Activated CD8-positive, alpha-beta T cell treated with anti-CD3 and anti-CD28 coated beads for 36 hours (primary cell): ENCODE measurements at regions not wholly inside any gene's neighbourhood (a gene's known extent, or its start where the extent isn't known, plus 50 kb on each side); places are given as distances from the start of the nearest gene placed in this dataset.

ENCODE experiments used
- ATAC-seq: fragments of 200-7000 bp; cut with Tn5 transposase; one replicate; pipeline ENCODE4 v1.10.0; 2021; ENCODE audit warnings: mild to moderate bottlenecking, moderate library complexity
- CTCF ChIA-PET: fragments of 350-600 bp; sonication (Branson Sonifier 250); formaldehyde crosslinking; loops from one replicate; lab custom pipeline; 2021; ENCODE audit warnings: antibody characterized with exemption; lab: Charles Lee
- POLR2A ChIA-PET: fragments of 350-600 bp; sonication (Branson Sonifier 250); formaldehyde crosslinking; loops from one replicate; lab custom pipeline; 2021; ENCODE audit warnings: antibody characterized with exemption; lab: Charles Lee
- DNase-seq: peaks from one replicate; pipeline ENCODE4 v3.0.0-alpha.2; 2020
- H3K27ac Mint-ChIP-seq: one replicate; pipeline ENCODE4 v1.8.0; 2021; ENCODE audit warnings: mild to moderate bottlenecking, mixed read lengths
- H3K27me3 Mint-ChIP-seq: one replicate; pipeline ENCODE4 v1.8.0; 2021; ENCODE audit warnings: mixed read lengths
- H3K36me3 Mint-ChIP-seq: one replicate; pipeline ENCODE4 v1.8.0; 2021; ENCODE audit warnings: low read depth, mixed read lengths
- H3K4me1 Mint-ChIP-seq: one replicate; pipeline ENCODE4 v1.8.0; 2021; ENCODE audit warnings: low read depth, mixed read lengths
- H3K4me3 Mint-ChIP-seq: one replicate; pipeline ENCODE4 v1.8.0; 2021; ENCODE audit warnings: mild to moderate bottlenecking, moderate library complexity, mixed read lengths
- H3K9me3 Mint-ChIP-seq: one replicate; pipeline ENCODE4 v1.8.0; 2021; ENCODE audit warnings: mixed read lengths
- CTCF ChIP-seq: fragments of 200-600 bp; IDR thresholded peaks from one replicate; pipeline ENCODE4 v1.8.0; 2022; ENCODE audit warnings: antibody characterized with exemption, mild to moderate bottlenecking
- intact Hi-C: fragments of 100-400 bp; cut with micrococcal nuclease; formaldehyde crosslinking; loops from one replicate; pipeline ENCODE4 v1.10.0; 2022

GRCh38 chr1:80535466-80535865 is 1265.3 kb upstream of the ADGRL2 start:
- ATAC-seq (no peak), DNase-seq (no peak)
- intact Hi-C loops, result no loop called here
- peaks cover 3% of the 10 kb centered on the region for H3K9me3 Mint-ChIP-seq
- H3K27ac Mint-ChIP-seq, result no peak overlapping the region
- CTCF ChIA-PET, result no interaction called here
- no peaks in the 10 kb centered on the region for H3K27me3 Mint-ChIP-seq
- POLR2A ChIA-PET, result no interaction called here
- TF ChIP-seq CTCF, result no peak
- no peaks in the 10 kb centered on the region for H3K4me1 Mint-ChIP-seq
- no peaks in the 10 kb centered on the region for H3K36me3 Mint-ChIP-seq
- no peak overlapping the region for H3K4me3 Mint-ChIP-seq

GRCh38 chr1:80534606-80535360 is 1266.0 kb upstream of the ADGRL2 start:
- ChIA-PET POLR2A (no interaction called here), CTCF (no interaction called here)
- Mint-ChIP-seq H3K4me3 (no peak overlapping the region), H3K4me1 (no peaks in the 10 kb centered on the region), H3K27me3 (no peaks in the 10 kb centered on the region), H3K27ac (no peak overlapping the region), H3K36me3 (no peaks in the 10 kb centered on the region), H3K9me3 (no peaks in the 10 kb centered on the region)
- intact Hi-C loops, result no loop called here
- no peak for DNase-seq
- no peak for ATAC-seq
- no peak for TF ChIP-seq CTCF

GRCh38 chr1:80533775-80534334 is 1266.9 kb upstream of the ADGRL2 start:
- no peak for TF ChIP-seq CTCF
- Mint-ChIP-seq H3K27ac (no peak overlapping the region), H3K4me3 (no peak overlapping the region), H3K4me1 (no peaks in the 10 kb centered on the region), H3K36me3 (no peaks in the 10 kb centered on the region), H3K9me3 (no peaks in the 10 kb centered on the region), H3K27me3 (no peaks in the 10 kb centered on the region)
- intact Hi-C loops, result no loop called here
- ChIA-PET CTCF (no interaction called here), POLR2A (no interaction called here)
- DNase-seq (no peak), ATAC-seq (no peak)

GRCh38 chr1:80533093-80533492 is 1267.6 kb upstream of the ADGRL2 start:
- no peak for DNase-seq
- Mint-ChIP-seq H3K9me3 (peaks cover 2% of the 10 kb centered on the region), H3K4me3 (no peak overlapping the region), H3K4me1 (no peaks in the 10 kb centered on the region), H3K27ac (no peak overlapping the region), H3K27me3 (no peaks in the 10 kb centered on the region), H3K36me3 (no peaks in the 10 kb centered on the region)
- CTCF ChIA-PET, result no interaction called here
- POLR2A ChIA-PET, result no interaction called here
- no peak for TF ChIP-seq CTCF
- intact Hi-C loops, result no loop called here
- no peak for ATAC-seq

GRCh38 chr1:80531182-80531581 is 1269.6 kb upstream of the ADGRL2 start:
- ATAC-seq (no peak), DNase-seq (no peak)
- Mint-ChIP-seq H3K27ac (no peak overlapping the region), H3K27me3 (no peaks in the 10 kb centered on the region), H3K4me1 (no peaks in the 10 kb centered on the region), H3K9me3 (peaks cover 3% of the 10 kb centered on the region), H3K36me3 (no peaks in the 10 kb centered on the region), H3K4me3 (no peak overlapping the region)
- intact Hi-C loops, result no loop called here
- no peak for TF ChIP-seq CTCF
- CTCF ChIA-PET, result no interaction called here
- POLR2A ChIA-PET, result no interaction called here
